NCI-H510A treated with DMSO at 0.1 percent for 48 hours (cell line): ENCODE measurements at regions not wholly inside any gene's neighbourhood (a gene's known extent, or its start where the extent isn't known, plus 50 kb on each side); places are given as distances from the start of the nearest gene placed in this dataset.

Experiments used
- DNase-seq: peaks from one replicate; lab custom pipeline; 2025; lab: John Stamatoyannopoulos, UW

- no peak for DNase-seq
Measured at GRCh38 chr1:219313961-219314360, 140.3 kb downstream of the LYPLAL1 start.

GRCh38 chr1:219312967-219313366 lies 139.3 kb downstream of the LYPLAL1 start:
- DNase-seq: no peak

- DNase-seq: no peak
Measured at GRCh38 chr1:219310181-219310728, 136.6 kb downstream of the LYPLAL1 start.

GRCh38 chr1:219308367-219308766 lies 134.7 kb downstream of the LYPLAL1 start:
- DNase-seq: no peak

GRCh38 chr1:219304227-219305226 lies 130.8 kb downstream of the LYPLAL1 start:
- DNase-seq: no peak

- no peak for DNase-seq
Measured at GRCh38 chr1:219302697-219303096, 129.0 kb downstream of the LYPLAL1 start.

- DNase-seq: no peak
Measured at GRCh38 chr1:219299420-219299819, 125.7 kb downstream of the LYPLAL1 start.

GRCh38 chr1:219298571-219299148 lies 125.0 kb downstream of the LYPLAL1 start:
- no peak for DNase-seq

- no peak for DNase-seq
Measured at GRCh38 chr1:219296430-219297355, 123.0 kb downstream of the LYPLAL1 start.

GRCh38 chr1:219294251-219294650 lies 120.6 kb downstream of the LYPLAL1 start:
- no peak for DNase-seq

- DNase-seq: no peak
Measured at GRCh38 chr1:219293410-219293809, 119.7 kb downstream of the LYPLAL1 start.

GRCh38 chr1:219292999-219293398 lies 119.3 kb downstream of the LYPLAL1 start:
- DNase-seq: no peak

- no peak for DNase-seq
Measured at GRCh38 chr1:219292341-219292740, 118.7 kb downstream of the LYPLAL1 start.

- DNase-seq: no peak
Measured at GRCh38 chr1:219289171-219289570, 115.5 kb downstream of the LYPLAL1 start.

- DNase-seq: no peak
Measured at GRCh38 chr1:219283541-219283940, 109.9 kb downstream of the LYPLAL1 start.

- DNase-seq: no peak
Measured at GRCh38 chr1:219281831-219282230, 108.2 kb downstream of the LYPLAL1 start.

- no peak for DNase-seq
Measured at GRCh38 chr1:219279017-219279770, 105.5 kb downstream of the LYPLAL1 start.

- DNase-seq: no peak
Measured at GRCh38 chr1:219278288-219278687, 104.6 kb downstream of the LYPLAL1 start.

GRCh38 chr1:219277304-219278105 lies 103.8 kb downstream of the LYPLAL1 start:
- DNase-seq: no peak

- no peak for DNase-seq
Measured at GRCh38 chr1:219276049-219276738, 102.5 kb downstream of the LYPLAL1 start.
